CD4-positive, alpha-beta T cell (primary cell): ENCODE measurements at regions not wholly inside any gene's neighbourhood (a gene's known extent, or its start where the extent isn't known, plus 50 kb on each side); places are given as distances from the start of the nearest gene placed in this dataset.

Source experiments
- ATAC-seq: fragments of 200-7000 bp; cut with Tn5 transposase; one replicate; pipeline ENCODE4 v1.10.0; 2022; ENCODE audit warnings: mild to moderate bottlenecking; ENCODE audit not compliant: poor library complexity
- CTCF ChIA-PET: fragments of 350-600 bp; sonication (Branson Sonifier 250); formaldehyde crosslinking; loops from one replicate; lab custom pipeline; 2021; ENCODE audit warnings: antibody characterized with exemption, inconsistent platforms; lab: Charles Lee
- POLR2A ChIA-PET: fragments of 350-600 bp; sonication (Branson Sonifier 250); formaldehyde crosslinking; loops from one replicate; lab custom pipeline; 2021; ENCODE audit warnings: antibody characterized with exemption, inconsistent platforms; lab: Charles Lee
- DNase-seq, 14 experiments: peaks; one replicate each; pipeline ENCODE4 v3.0.0-alpha.2; 2013 to 2020; ENCODE audit warnings: mixed read lengths in 2 of 14
- H3K27ac ChIP-seq, 2 donors: one replicate each; pipeline versions ENCODE4 v1.5.1 to v1.7.0; 2013; ENCODE audit warnings: low read length in 2 of 2, low read depth in 1 of 2, mild to moderate bottlenecking in 1 of 2
- H3K27me3 ChIP-seq, 2 experiments: 1 replicate in 1 of 2; 2 replicates in 1 of 2; pipeline versions ENCODE4 v1.6.1 to v1.7.0; 2013; ENCODE audit warnings: low read length in 2 of 2, control low read depth in 1 of 2, mild to moderate bottlenecking in 1 of 2, moderate library complexity in 1 of 2; ENCODE audit not compliant: insufficient read depth in 2 of 2, control insufficient read depth in 1 of 2
- H3K36me3 ChIP-seq: one replicate; pipeline ENCODE4 v1.6.1; 2013; ENCODE audit warnings: low read length, control low read depth; ENCODE audit not compliant: insufficient read depth
- H3K4me1 ChIP-seq: one replicate; pipeline ENCODE4 v1.6.1; 2013; ENCODE audit warnings: low read length, control low read depth; ENCODE audit not compliant: insufficient read depth
- H3K4me3 ChIP-seq: one replicate; pipeline ENCODE4 v1.5.1; 2013; ENCODE audit warnings: mild to moderate bottlenecking, low read length, moderate library complexity
- H3K9me3 ChIP-seq, 2 experiments: 1 replicate in 1 of 2; 2 replicates in 1 of 2; pipeline versions ENCODE4 v1.6.1 to v1.7.0; 2013; ENCODE audit warnings: low read length in 2 of 2, mild to moderate bottlenecking in 2 of 2, control low read depth in 1 of 2, moderate library complexity in 1 of 2; ENCODE audit not compliant: control insufficient read depth in 1 of 2, insufficient read depth in 1 of 2
- H3K27ac Mint-ChIP-seq: one replicate; pipeline ENCODE4 v1.8.0; 2020; ENCODE audit warnings: mixed read lengths
- H3K27me3 Mint-ChIP-seq: one replicate; pipeline ENCODE4 v1.8.0; 2021; ENCODE audit warnings: mixed read lengths
- H3K36me3 Mint-ChIP-seq: one replicate; pipeline ENCODE4 v1.8.0; 2021; ENCODE audit warnings: low read depth, mixed read lengths
- H3K4me1 Mint-ChIP-seq: one replicate; pipeline ENCODE4 v1.8.0; 2021; ENCODE audit warnings: low read depth, mixed read lengths
- H3K4me3 Mint-ChIP-seq: one replicate; pipeline ENCODE4 v1.8.0; 2020; ENCODE audit warnings: mild to moderate bottlenecking, mixed read lengths
- H3K9me3 Mint-ChIP-seq: one replicate; pipeline ENCODE4 v1.8.0; 2020; ENCODE audit warnings: mixed read lengths
- CTCF ChIP-seq: fragments of 200-600 bp; IDR thresholded peaks from one replicate; pipeline ENCODE4 v1.8.0; 2022; ENCODE audit warnings: antibody characterized with exemption, mild to moderate bottlenecking
- intact Hi-C, 2 experiments: fragments of 100-400 bp; cut with DNase I in 1 of 2; cut with micrococcal nuclease in 1 of 2; formaldehyde crosslinking; loops; one replicate each; pipeline versions ENCODE4 v1.15.1 to v1.9.0; 2023 to 2025; cut with DNase I, micrococcal nuclease

GRCh38 chr5:9774472-9775079 lies 144.4 kb upstream of the TAS2R1 start:
- Mint-ChIP-seq H3K4me3 (no peak overlapping the region), H3K9me3 (peaks cover 9% of the 10 kb centered on the region), H3K4me1 (no peaks in the 10 kb centered on the region), H3K36me3 (no peaks in the 10 kb centered on the region), H3K27me3 (no peaks in the 10 kb centered on the region), H3K27ac (no peak overlapping the region)
- ChIA-PET POLR2A (no interaction called here), CTCF (no interaction called here)
- no peak for DNase-seq
- no peak for TF ChIP-seq CTCF
- no peak for ATAC-seq
- Histone ChIP-seq H3K27ac (no peak overlapping the region), H3K9me3 (peaks cover 0 to 9% of the 10 kb centered on the region in 2 experiments), H3K4me3 (no peak overlapping the region), H3K4me1 (no peaks in the 10 kb centered on the region), H3K27me3 (no peaks in the 10 kb centered on the region), H3K36me3 (no peaks in the 10 kb centered on the region)
- intact Hi-C loops = no loop called here

GRCh38 chr5:9771079-9771478 lies 140.9 kb upstream of the TAS2R1 start:
- no peak overlapping the region for H3K4me3 ChIP-seq
- no peak for TF ChIP-seq CTCF
- H3K4me1 ChIP-seq = no peaks in the 10 kb centered on the region
- intact Hi-C loops = no loop called here
- Mint-ChIP-seq H3K4me3 (no peak overlapping the region), H3K27me3 (no peaks in the 10 kb centered on the region), H3K27ac (no peak overlapping the region), H3K36me3 (no peaks in the 10 kb centered on the region), H3K9me3 (peaks cover 11% of the 10 kb centered on the region), H3K4me1 (no peaks in the 10 kb centered on the region)
- DNase-seq (no peak), ATAC-seq (no peak)
- H3K36me3 ChIP-seq = no peaks in the 10 kb centered on the region
- ChIA-PET POLR2A (no interaction called here), CTCF (no interaction called here)
- H3K27ac ChIP-seq = no peak overlapping the region
- peaks cover 0 to 17% of the 10 kb centered on the region in 2 experiments for H3K9me3 ChIP-seq
- H3K27me3 ChIP-seq = no peaks in the 10 kb centered on the region

GRCh38 chr5:9766581-9766980 lies 136.4 kb upstream of the TAS2R1 start:
- CTCF ChIA-PET = no interaction called here
- no peak overlapping the region for H3K27ac Mint-ChIP-seq
- TF ChIP-seq CTCF = no peak
- no peaks in the 10 kb centered on the region for H3K36me3 Mint-ChIP-seq
- DNase-seq = no peak
- no peaks in the 10 kb centered on the region for H3K27me3 Mint-ChIP-seq
- ATAC-seq = no peak
- intact Hi-C loops = no loop called here
- Histone ChIP-seq H3K36me3 (no peaks in the 10 kb centered on the region), H3K27me3 (no peaks in the 10 kb centered on the region), H3K4me3 (no peak overlapping the region), H3K27ac (no peak overlapping the region), H3K9me3 (peaks cover 0 to 8% of the 10 kb centered on the region in 2 experiments), H3K4me1 (no peaks in the 10 kb centered on the region)
- H3K4me3 Mint-ChIP-seq = no peak overlapping the region
- H3K4me1 Mint-ChIP-seq = no peaks in the 10 kb centered on the region
- peaks cover 10% of the 10 kb centered on the region for H3K9me3 Mint-ChIP-seq
- POLR2A ChIA-PET = no interaction called here
